Glomerular visceral epithelial cell (primary cell): ENCODE measurements at regions not wholly inside any gene's neighbourhood (a gene's known extent, or its start where the extent isn't known, plus 50 kb on each side); places are given as distances from the start of the nearest gene placed in this dataset.

Experiments used
- DNase-seq: peaks from one replicate; pipeline ENCODE4 v3.0.0-alpha.2; 2016; ENCODE audit errors: extremely low spot score

- DNase-seq: no peak
Measured at GRCh38 chr13:104002216-104002615, 936.0 kb upstream of the SLC10A2 start.

GRCh38 chr13:104001766-104002165 is 935.5 kb upstream of the SLC10A2 start:
- no peak for DNase-seq

GRCh38 chr13:103996733-103997132 is 930.5 kb upstream of the SLC10A2 start:
- no peak for DNase-seq

- no peak for DNase-seq
Measured at GRCh38 chr13:103983948-103984347, 917.7 kb upstream of the SLC10A2 start.

GRCh38 chr13:103976371-103976770 is 910.2 kb upstream of the SLC10A2 start:
- peak; percentile 3 for DNase-seq

GRCh38 chr13:103973740-103974139 is 907.5 kb upstream of the SLC10A2 start:
- no peak for DNase-seq

- no peak for DNase-seq
Measured at GRCh38 chr13:103969520-103970050, 903.4 kb upstream of the SLC10A2 start.

GRCh38 chr13:103965506-103966243 is 899.5 kb upstream of the SLC10A2 start:
- no peak for DNase-seq

- no peak for DNase-seq
Measured at GRCh38 chr13:103961784-103962183, 895.6 kb upstream of the SLC10A2 start.

- DNase-seq: no peak
Measured at GRCh38 chr13:103961129-103961528, 894.9 kb upstream of the SLC10A2 start.

GRCh38 chr13:103960001-103960400 is 893.8 kb upstream of the SLC10A2 start:
- no peak for DNase-seq

GRCh38 chr13:103958691-103959090 is 892.5 kb upstream of the SLC10A2 start:
- no peak for DNase-seq

- no peak for DNase-seq
Measured at GRCh38 chr13:103957939-103958338, 891.7 kb upstream of the SLC10A2 start.

GRCh38 chr13:103953859-103954258 is 887.6 kb upstream of the SLC10A2 start:
- no peak for DNase-seq

- DNase-seq: no peak
Measured at GRCh38 chr13:103952183-103952582, 886.0 kb upstream of the SLC10A2 start.

- DNase-seq: no peak
Measured at GRCh38 chr13:103948426-103948825, 882.2 kb upstream of the SLC10A2 start.

GRCh38 chr13:103945836-103946235 is 879.6 kb upstream of the SLC10A2 start:
- DNase-seq: no peak

- DNase-seq: no peak
Measured at GRCh38 chr13:103941506-103942140, 875.4 kb upstream of the SLC10A2 start.

GRCh38 chr13:103935117-103935516 is 868.9 kb upstream of the SLC10A2 start:
- no peak for DNase-seq

- DNase-seq: peak; percentile 47
Measured at GRCh38 chr13:103931885-103932284, 865.7 kb upstream of the SLC10A2 start.

GRCh38 chr13:103931331-103931845 is 865.2 kb upstream of the SLC10A2 start:
- no peak for DNase-seq

- no peak for DNase-seq
Measured at GRCh38 chr13:103926118-103926517, 859.9 kb upstream of the SLC10A2 start.

GRCh38 chr13:103908911-103909310 is 842.7 kb upstream of the SLC10A2 start:
- DNase-seq: no peak
